Fibroblast of lung (primary cell): ENCODE measurements at regions not wholly inside any gene's neighbourhood (a gene's known extent, or its start where the extent isn't known, plus 50 kb on each side); places are given as distances from the start of the nearest gene placed in this dataset.

Experiments used
- DNase-seq, 2 donors: peaks; one replicate each; pipeline versions ENCODE4 v3.0.0 to v3.0.0-alpha.2; 2010; ENCODE audit warnings: low read depth in 2 of 2
- H2AFZ ChIP-seq: 2 replicates; pipeline ENCODE4 v1.5.1; 2012; ENCODE audit warnings: low read length, control low read depth, inconsistent platforms
- H3K27ac ChIP-seq: 2 replicates; pipeline ENCODE4 v1.5.1; 2011; ENCODE audit warnings: low read length, control low read depth; ENCODE audit not compliant: insufficient read depth
- H3K27me3 ChIP-seq: 2 replicates; pipeline ENCODE4 v1.5.1; 2011; ENCODE audit warnings: mild to moderate bottlenecking, low read length; ENCODE audit not compliant: control insufficient read depth, insufficient read depth
- H3K36me3 ChIP-seq: 2 replicates; pipeline ENCODE4 v1.5.1; 2011; ENCODE audit warnings: low read length; ENCODE audit not compliant: control insufficient read depth, insufficient read depth
- H3K4me1 ChIP-seq: 2 replicates; pipeline ENCODE4 v1.5.1; 2011; ENCODE audit warnings: low read length; ENCODE audit not compliant: control insufficient read depth, insufficient read depth; ENCODE audit errors: extremely low read depth
- H3K4me2 ChIP-seq: 2 replicates; pipeline ENCODE4 v1.5.1; 2011; ENCODE audit warnings: low read length, control low read depth; ENCODE audit not compliant: insufficient read depth; ENCODE audit errors: extremely low read depth
- H3K4me3 ChIP-seq, 4 experiments: fragments of 200-600 bp in 1 of 4; sonication (generic) in 1 of 4; replicated peaks in 1 of 4; 2 replicates each; pipeline ENCODE4 v1.5.1; 2011 to 2016; ENCODE audit warnings: low read length in 4 of 4, low read depth in 3 of 4, mild to moderate bottlenecking in 3 of 4, control low read depth in 2 of 4, inconsistent platforms in 1 of 4, mixed read lengths in 1 of 4; ENCODE audit not compliant: insufficient read depth in 1 of 4; ENCODE audit errors: control extremely low read depth in 1 of 4
- H3K79me2 ChIP-seq: 2 replicates; pipeline ENCODE4 v1.5.1; 2012; ENCODE audit warnings: mild to moderate bottlenecking, low read length, inconsistent platforms; ENCODE audit not compliant: control insufficient read depth, insufficient read depth
- H3K9ac ChIP-seq: 2 replicates; pipeline ENCODE4 v1.5.1; 2011; ENCODE audit warnings: mild to moderate bottlenecking, low read length, control low read depth; ENCODE audit not compliant: insufficient read depth
- H3K9me3 ChIP-seq: 2 replicates; pipeline ENCODE4 v1.5.1; 2012; ENCODE audit warnings: low read depth, low read length; ENCODE audit not compliant: control insufficient read depth, insufficient read depth
- H4K20me1 ChIP-seq: 2 replicates; pipeline ENCODE4 v1.5.1; 2011; ENCODE audit warnings: low read length; ENCODE audit not compliant: control insufficient read depth, insufficient read depth; ENCODE audit errors: extremely low read depth
- EZH2 ChIP-seq: IDR thresholded peaks from 2 replicates; pipeline ENCODE4 v1.5.1; 2012; ENCODE audit warnings: low read length, control low read depth, mild to moderate bottlenecking; ENCODE audit errors: missing control alignments
- TF ChIP-seq, protein P1 (sequence below), 2 donors: IDR thresholded peaks in 1 of 2; conservative IDR thresholded peaks in 1 of 2; 1 replicate in 1 of 2; 2 replicates in 1 of 2; pipeline ENCODE4 v1.5.1; 2011 to 2012; ENCODE audit warnings: low read length in 2 of 2, control low read depth in 1 of 2, inconsistent platforms in 1 of 2, low read depth in 1 of 2, mild to moderate bottlenecking in 1 of 2

GRCh38 chr1:106802181-106802580 lies 254.3 kb upstream of the PRMT6 start:
- DNase-seq = no peak
- no peaks in the 10 kb centered on the region for H3K36me3 ChIP-seq
- no peaks in the 10 kb centered on the region for H4K20me1 ChIP-seq
- no peak overlapping the region for H3K4me2 ChIP-seq
- no peaks in the 10 kb centered on the region for H3K27me3 ChIP-seq
- H3K9me3 ChIP-seq = no peaks in the 10 kb centered on the region
- H3K9ac ChIP-seq = no peak overlapping the region
- TF ChIP-seq, protein P1, sequence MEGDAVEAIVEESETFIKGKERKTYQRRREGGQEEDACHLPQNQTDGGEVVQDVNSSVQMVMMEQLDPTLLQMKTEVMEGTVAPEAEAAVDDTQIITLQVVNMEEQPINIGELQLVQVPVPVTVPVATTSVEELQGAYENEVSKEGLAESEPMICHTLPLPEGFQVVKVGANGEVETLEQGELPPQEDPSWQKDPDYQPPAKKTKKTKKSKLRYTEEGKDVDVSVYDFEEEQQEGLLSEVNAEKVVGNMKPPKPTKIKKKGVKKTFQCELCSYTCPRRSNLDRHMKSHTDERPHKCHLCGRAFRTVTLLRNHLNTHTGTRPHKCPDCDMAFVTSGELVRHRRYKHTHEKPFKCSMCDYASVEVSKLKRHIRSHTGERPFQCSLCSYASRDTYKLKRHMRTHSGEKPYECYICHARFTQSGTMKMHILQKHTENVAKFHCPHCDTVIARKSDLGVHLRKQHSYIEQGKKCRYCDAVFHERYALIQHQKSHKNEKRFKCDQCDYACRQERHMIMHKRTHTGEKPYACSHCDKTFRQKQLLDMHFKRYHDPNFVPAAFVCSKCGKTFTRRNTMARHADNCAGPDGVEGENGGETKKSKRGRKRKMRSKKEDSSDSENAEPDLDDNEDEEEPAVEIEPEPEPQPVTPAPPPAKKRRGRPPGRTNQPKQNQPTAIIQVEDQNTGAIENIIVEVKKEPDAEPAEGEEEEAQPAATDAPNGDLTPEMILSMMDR (conservative IDR thresholded peaks at IDR 0.05 in 1 of 2, IDR thresholded peaks at IDR 0.05 in 1 of 2; ENCODE audit: low read depth in 1 of 2, low read length in 2 of 2) = no peak
- no peak for TF ChIP-seq EZH2
- H3K79me2 ChIP-seq = no peaks in the 10 kb centered on the region
- H3K27ac ChIP-seq = no peak overlapping the region
- no peak overlapping the region for H3K4me3 ChIP-seq
- H3K4me1 ChIP-seq = no peaks in the 10 kb centered on the region
- no peak overlapping the region for H2AFZ ChIP-seq

DNA sequence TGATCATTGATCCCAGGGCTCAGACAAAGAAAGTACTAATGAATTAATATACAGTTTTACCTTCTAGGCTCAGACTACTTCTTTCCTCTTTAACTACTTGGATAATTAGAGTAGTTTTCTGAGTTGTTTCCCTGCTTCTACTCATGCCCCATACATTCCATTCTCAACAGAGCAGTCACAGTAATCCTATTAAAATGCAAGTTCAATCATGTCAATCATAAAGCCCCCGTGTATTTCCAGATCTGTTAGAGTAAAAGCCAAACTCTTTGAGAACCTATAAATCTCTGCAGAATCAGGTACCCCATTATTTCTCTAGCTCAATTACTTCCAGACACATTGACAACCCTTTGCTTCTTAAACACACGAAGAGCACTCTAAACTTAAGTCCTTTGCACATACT lies 242.1 kb upstream of the PRMT6 start:
- H3K9ac ChIP-seq = no peak overlapping the region
- no peak overlapping the region for H3K4me3 ChIP-seq
- no peak overlapping the region for H3K4me2 ChIP-seq
- no peaks in the 10 kb centered on the region for H3K27me3 ChIP-seq
- no peaks in the 10 kb centered on the region for H3K79me2 ChIP-seq
- no peaks in the 10 kb centered on the region for H3K36me3 ChIP-seq
- no peak for TF ChIP-seq EZH2
- TF ChIP-seq, protein P1 (conservative IDR thresholded peaks at IDR 0.05 in 1 of 2, IDR thresholded peaks at IDR 0.05 in 1 of 2; ENCODE audit: low read depth in 1 of 2, low read length in 2 of 2) = no peak
- DNase-seq = no peak
- H3K4me1 ChIP-seq = no peaks in the 10 kb centered on the region
- H3K9me3 ChIP-seq = no peaks in the 10 kb centered on the region
- H4K20me1 ChIP-seq = no peaks in the 10 kb centered on the region
- no peak overlapping the region for H2AFZ ChIP-seq
- H3K27ac ChIP-seq = no peak overlapping the region

DNA sequence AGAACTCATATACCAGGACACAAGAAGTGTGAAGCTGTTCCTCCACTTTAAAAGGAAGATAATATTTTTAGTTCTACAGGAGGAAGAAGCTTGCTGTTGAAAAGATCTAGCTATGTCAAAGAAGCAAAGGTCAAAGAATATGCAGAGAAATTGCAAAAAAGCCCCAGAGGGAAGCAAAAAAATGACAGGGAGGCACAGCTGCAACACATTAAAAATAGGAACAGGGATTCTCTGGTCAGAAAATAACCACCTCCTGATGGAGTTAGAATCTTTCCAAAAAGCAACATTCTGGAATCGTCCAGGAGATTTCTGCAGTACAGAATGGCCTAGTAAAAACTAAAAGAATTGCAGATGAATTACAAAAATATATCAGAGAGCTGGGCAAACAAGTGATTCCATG lies 238.9 kb upstream of the PRMT6 start:
- Histone ChIP-seq H3K9me3 (no peaks in the 10 kb centered on the region), H4K20me1 (no peaks in the 10 kb centered on the region), H3K4me1 (no peaks in the 10 kb centered on the region), H3K9ac (no peak overlapping the region), H3K27me3 (no peaks in the 10 kb centered on the region), H2AFZ (no peak overlapping the region), H3K36me3 (no peaks in the 10 kb centered on the region), H3K27ac (no peak overlapping the region), H3K79me2 (no peaks in the 10 kb centered on the region), H3K4me2 (no peak overlapping the region), H3K4me3 (no peak overlapping the region)
- DNase-seq = no peak
- TF ChIP-seq, protein P1 (conservative IDR thresholded peaks at IDR 0.05 in 1 of 2, IDR thresholded peaks at IDR 0.05 in 1 of 2; ENCODE audit: low read depth in 1 of 2, low read length in 2 of 2) = no peak
- no peak for TF ChIP-seq EZH2
